ENCODE measurements at regions not wholly inside any gene's neighbourhood (a gene's known extent, or its start where the extent isn't known, plus 50 kb on each side); places are given as distances from the start of the nearest gene placed in this dataset.

DNA sequence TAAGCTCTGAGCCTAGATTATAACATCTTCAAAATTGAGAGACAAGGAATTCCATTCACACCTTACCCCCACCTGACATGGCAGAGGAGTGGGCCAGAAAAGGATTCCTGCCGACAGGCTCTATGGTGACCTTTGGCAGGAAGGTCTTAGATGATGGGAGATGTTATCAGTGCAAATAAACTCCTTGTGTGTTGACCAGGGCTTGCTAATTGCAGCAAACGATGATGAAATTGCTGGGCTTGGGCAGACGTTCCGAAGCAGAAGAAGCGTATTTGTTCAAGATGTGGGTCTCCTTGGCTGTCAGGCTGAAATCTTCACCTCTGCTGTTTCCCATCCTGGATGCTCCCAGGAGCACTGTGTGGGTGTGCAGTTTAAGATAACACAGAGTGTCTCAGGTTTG lies 183.7 kb upstream of the CADM1 start:
- Histone ChIP-seq H3K9me3 (no peaks in the 10 kb centered on the region), H3K27ac (no peak overlapping the region), H3K4me2 (no peak overlapping the region), H3K4me1 (no peaks in the 10 kb centered on the region), H3K4me3 (no peak overlapping the region)
- no peak for FAIRE-seq
- 53% methylated on average over 5 of the region's 5 CpGs for WGBS (ENCODE audit: missing lambda C conversion rate)
- POLR2A ChIA-PET, result no interaction called here
- DNase-seq (ENCODE audit: low read depth in 1 of 2, low spot score in 1 of 2), result no peak
- CTCF ChIA-PET, result no interaction called here
- ATAC-seq, result no peak
- TF ChIP-seq, protein P1, sequence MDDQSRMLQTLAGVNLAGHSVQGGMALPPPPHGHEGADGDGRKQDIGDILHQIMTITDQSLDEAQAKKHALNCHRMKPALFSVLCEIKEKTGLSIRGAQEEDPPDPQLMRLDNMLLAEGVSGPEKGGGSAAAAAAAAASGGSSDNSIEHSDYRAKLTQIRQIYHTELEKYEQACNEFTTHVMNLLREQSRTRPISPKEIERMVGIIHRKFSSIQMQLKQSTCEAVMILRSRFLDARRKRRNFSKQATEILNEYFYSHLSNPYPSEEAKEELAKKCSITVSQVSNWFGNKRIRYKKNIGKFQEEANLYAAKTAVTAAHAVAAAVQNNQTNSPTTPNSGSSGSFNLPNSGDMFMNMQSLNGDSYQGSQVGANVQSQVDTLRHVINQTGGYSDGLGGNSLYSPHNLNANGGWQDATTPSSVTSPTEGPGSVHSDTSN (IDR thresholded peaks at IDR 0.05), result no peak
- TF ChIP-seq MAZ (IDR thresholded peaks at IDR 0.05; ENCODE audit: borderline replicate concordance, low read depth, low read length), result no peak
- TF ChIP-seq RCOR1 (IDR thresholded peaks at IDR 0.05; ENCODE audit: low read depth, low read length), result no peak
- TF ChIP-seq ZSCAN20 (CRISPR knock-in tag; IDR thresholded peaks at IDR 0.05), result no peak
- no peak for TF ChIP-seq MAFK (IDR thresholded peaks at IDR 0.05; ENCODE audit: partially characterized antibody)
- TF ChIP-seq POLR2AphosphoS2 (conservative IDR thresholded peaks at IDR 0.05; ENCODE audit: low read length), result no peak
- TF ChIP-seq BHLHE40 (IDR thresholded peaks at IDR 0.05; ENCODE audit: low read depth, low read length), result no peak
- TF ChIP-seq HMGXB4 (CRISPR knock-in tag; IDR thresholded peaks at IDR 0.05; ENCODE audit: borderline replicate concordance), result no peak
- no peak for TF ChIP-seq JUNB (IDR thresholded peaks at IDR 0.05)
- TF ChIP-seq SREBF2 (IDR thresholded peaks at IDR 0.05), result no peak
- TF ChIP-seq JUN (IDR thresholded peaks at IDR 0.05), result no peak
- TF ChIP-seq, protein P2, sequence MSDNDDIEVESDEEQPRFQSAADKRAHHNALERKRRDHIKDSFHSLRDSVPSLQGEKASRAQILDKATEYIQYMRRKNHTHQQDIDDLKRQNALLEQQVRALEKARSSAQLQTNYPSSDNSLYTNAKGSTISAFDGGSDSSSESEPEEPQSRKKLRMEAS (IDR thresholded peaks at IDR 0.05), result no peak
- no peak for TF ChIP-seq FOXS1 (CRISPR knock-in tag; IDR thresholded peaks at IDR 0.05)
- TF ChIP-seq, protein P3, sequence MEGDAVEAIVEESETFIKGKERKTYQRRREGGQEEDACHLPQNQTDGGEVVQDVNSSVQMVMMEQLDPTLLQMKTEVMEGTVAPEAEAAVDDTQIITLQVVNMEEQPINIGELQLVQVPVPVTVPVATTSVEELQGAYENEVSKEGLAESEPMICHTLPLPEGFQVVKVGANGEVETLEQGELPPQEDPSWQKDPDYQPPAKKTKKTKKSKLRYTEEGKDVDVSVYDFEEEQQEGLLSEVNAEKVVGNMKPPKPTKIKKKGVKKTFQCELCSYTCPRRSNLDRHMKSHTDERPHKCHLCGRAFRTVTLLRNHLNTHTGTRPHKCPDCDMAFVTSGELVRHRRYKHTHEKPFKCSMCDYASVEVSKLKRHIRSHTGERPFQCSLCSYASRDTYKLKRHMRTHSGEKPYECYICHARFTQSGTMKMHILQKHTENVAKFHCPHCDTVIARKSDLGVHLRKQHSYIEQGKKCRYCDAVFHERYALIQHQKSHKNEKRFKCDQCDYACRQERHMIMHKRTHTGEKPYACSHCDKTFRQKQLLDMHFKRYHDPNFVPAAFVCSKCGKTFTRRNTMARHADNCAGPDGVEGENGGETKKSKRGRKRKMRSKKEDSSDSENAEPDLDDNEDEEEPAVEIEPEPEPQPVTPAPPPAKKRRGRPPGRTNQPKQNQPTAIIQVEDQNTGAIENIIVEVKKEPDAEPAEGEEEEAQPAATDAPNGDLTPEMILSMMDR (IDR thresholded peaks at IDR 0.05), result no peak

GRCh38 chr11:115684699-115685098 lies 180.5 kb upstream of the CADM1 start:
- CTCF ChIA-PET, result no interaction called here
- POLR2A ChIA-PET, result no interaction called here

GRCh38 chr11:115684135-115684534 lies 179.9 kb upstream of the CADM1 start:
- Histone ChIP-seq H3K9me3 (no peaks in the 10 kb centered on the region), H3K4me3 (no peak overlapping the region), H3K27ac (no peak overlapping the region), H3K4me1 (no peaks in the 10 kb centered on the region), H3K4me2 (no peak overlapping the region)
- ChIA-PET CTCF (no interaction called here), POLR2A (no interaction called here)
- FAIRE-seq (no peak), DNase-seq (ENCODE audit: low read depth in 1 of 2, low spot score in 1 of 2) (no peak), ATAC-seq (no peak)
- TF ChIP-seq KDM5A (IDR thresholded peaks at IDR 0.05), result no peak
- TF ChIP-seq NPAS2 (CRISPR knock-in tag; IDR thresholded peaks at IDR 0.05; ENCODE audit: borderline replicate concordance), result no peak
- TF ChIP-seq ZFP36 (IDR thresholded peaks at IDR 0.05; ENCODE audit: borderline replicate concordance, partially characterized antibody), result no peak
- TF ChIP-seq FOSL2 (IDR thresholded peaks at IDR 0.05), result no peak
- TF ChIP-seq FOSL2 (CRISPR knock-in tag; IDR thresholded peaks at IDR 0.05), result no peak
- 46% methylated on average over 2 of the region's 2 CpGs for WGBS (ENCODE audit: missing lambda C conversion rate)

More at GRCh38 chr11:115684699-115685098, 180.5 kb upstream of the CADM1 start:
- H3K4me1 ChIP-seq, result no peaks in the 10 kb centered on the region
- 17% methylated on average over 8 of the region's 8 CpGs for WGBS (ENCODE audit: missing lambda C conversion rate)
- FAIRE-seq (no peak), ATAC-seq (no peak), DNase-seq (ENCODE audit: low read depth in 1 of 2, low spot score in 1 of 2) (no peak)
- H3K4me2 ChIP-seq, result no peak overlapping the region
- TF ChIP-seq KDM5A (IDR thresholded peaks at IDR 0.05), result no peak
- TF ChIP-seq RNF2 (IDR thresholded peaks at IDR 0.05; ENCODE audit: borderline replicate concordance, low read depth), result no peak
- H3K4me3 ChIP-seq, result no peak overlapping the region
- H3K27ac ChIP-seq, result no peak overlapping the region
- H3K9me3 ChIP-seq, result no peaks in the 10 kb centered on the region
